ENCODE measurements at regions not wholly inside any gene's neighbourhood (a gene's known extent, or its start where the extent isn't known, plus 50 kb on each side); places are given as distances from the start of the nearest gene placed in this dataset.

- H3K4me3 ChIP-seq = no peak overlapping the region
- Mint-ChIP-seq H3K4me3 (no peak overlapping the region), H3K36me3 (ENCODE audit: low read depth) (no peaks in the 10 kb centered on the region), H3K4me1 (no peaks in the 10 kb centered on the region), H3K27me3 (ENCODE audit: insufficient read depth, low read depth, poor library complexity) (no peaks in the 10 kb centered on the region), H3K27ac (no peak overlapping the region), H3K9me3 (no peaks in the 10 kb centered on the region)
- DNase-seq (ENCODE audit: low spot score) = no peak
- no peak overlapping the region for H3K4me2 ChIP-seq
- no peaks in the 10 kb centered on the region for H3K9me2 ChIP-seq (ENCODE audit: insufficient read depth)
- H3K4me1 ChIP-seq (ENCODE audit: insufficient read depth) = no peaks in the 10 kb centered on the region
- no peak overlapping the region for H3K27ac ChIP-seq (ENCODE audit: low read depth)
- no peaks in the 10 kb centered on the region for H4K20me1 ChIP-seq (replicated peaks; ENCODE audit: insufficient read depth)
- no peaks in the 10 kb centered on the region for H3K79me2 ChIP-seq (replicated peaks; ENCODE audit: insufficient read depth)
- ATAC-seq = no peak
- TF ChIP-seq ZNF462 (CRISPR knock-in tag; IDR thresholded peaks at IDR 0.05) = no peak
- TF ChIP-seq EZH2phosphoT487 (IDR thresholded peaks at IDR 0.05; ENCODE audit: unreplicated experiment) = no peak
- TF ChIP-seq POLR2AphosphoS5 (IDR thresholded peaks at IDR 0.05; ENCODE audit: low read depth) = no peak
- TF ChIP-seq, protein P1, sequence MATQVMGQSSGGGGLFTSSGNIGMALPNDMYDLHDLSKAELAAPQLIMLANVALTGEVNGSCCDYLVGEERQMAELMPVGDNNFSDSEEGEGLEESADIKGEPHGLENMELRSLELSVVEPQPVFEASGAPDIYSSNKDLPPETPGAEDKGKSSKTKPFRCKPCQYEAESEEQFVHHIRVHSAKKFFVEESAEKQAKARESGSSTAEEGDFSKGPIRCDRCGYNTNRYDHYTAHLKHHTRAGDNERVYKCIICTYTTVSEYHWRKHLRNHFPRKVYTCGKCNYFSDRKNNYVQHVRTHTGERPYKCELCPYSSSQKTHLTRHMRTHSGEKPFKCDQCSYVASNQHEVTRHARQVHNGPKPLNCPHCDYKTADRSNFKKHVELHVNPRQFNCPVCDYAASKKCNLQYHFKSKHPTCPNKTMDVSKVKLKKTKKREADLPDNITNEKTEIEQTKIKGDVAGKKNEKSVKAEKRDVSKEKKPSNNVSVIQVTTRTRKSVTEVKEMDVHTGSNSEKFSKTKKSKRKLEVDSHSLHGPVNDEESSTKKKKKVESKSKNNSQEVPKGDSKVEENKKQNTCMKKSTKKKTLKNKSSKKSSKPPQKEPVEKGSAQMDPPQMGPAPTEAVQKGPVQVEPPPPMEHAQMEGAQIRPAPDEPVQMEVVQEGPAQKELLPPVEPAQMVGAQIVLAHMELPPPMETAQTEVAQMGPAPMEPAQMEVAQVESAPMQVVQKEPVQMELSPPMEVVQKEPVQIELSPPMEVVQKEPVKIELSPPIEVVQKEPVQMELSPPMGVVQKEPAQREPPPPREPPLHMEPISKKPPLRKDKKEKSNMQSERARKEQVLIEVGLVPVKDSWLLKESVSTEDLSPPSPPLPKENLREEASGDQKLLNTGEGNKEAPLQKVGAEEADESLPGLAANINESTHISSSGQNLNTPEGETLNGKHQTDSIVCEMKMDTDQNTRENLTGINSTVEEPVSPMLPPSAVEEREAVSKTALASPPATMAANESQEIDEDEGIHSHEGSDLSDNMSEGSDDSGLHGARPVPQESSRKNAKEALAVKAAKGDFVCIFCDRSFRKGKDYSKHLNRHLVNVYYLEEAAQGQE (IDR thresholded peaks at IDR 0.05; ENCODE audit: unreplicated experiment) = no peak
- no peak for TF ChIP-seq CTCF (conservative IDR thresholded peaks at IDR 0.05; ENCODE audit: low read depth in 2 of 2)
- no peak for TF ChIP-seq JUNB (IDR thresholded peaks at IDR 0.05; ENCODE audit: unreplicated experiment)
- TF ChIP-seq STAT1 (IDR thresholded peaks at IDR 0.05; ENCODE audit: unreplicated experiment) = no peak
- TF ChIP-seq EZH2 (IDR thresholded peaks at IDR 0.05; ENCODE audit: low read depth, unreplicated experiment) = no peak
- no peak for TF ChIP-seq ZNF331 (CRISPR knock-in tag; IDR thresholded peaks at IDR 0.05; ENCODE audit: low read depth)
- TF ChIP-seq NANOG (IDR thresholded peaks at IDR 0.05; ENCODE audit: borderline replicate concordance) = no peak
- TF ChIP-seq ZNF114 (CRISPR knock-in tag; IDR thresholded peaks at IDR 0.05) = no peak
- no peak for TF ChIP-seq ETS1 (IDR thresholded peaks at IDR 0.05)
- TF ChIP-seq CREB1 (CRISPR knock-in tag; IDR thresholded peaks at IDR 0.05; ENCODE audit: low read depth) = no peak
- H3F3A ChIP-seq (replicated peaks; ENCODE audit: low read depth) = no peaks in the 10 kb centered on the region
- no peak overlapping the region for H2AFZ ChIP-seq
- H3K36me3 ChIP-seq (ENCODE audit: insufficient read depth) = no peaks in the 10 kb centered on the region
- no peaks in the 10 kb centered on the region for H3K27me3 ChIP-seq (ENCODE audit: insufficient read depth)
These were observed 1231.9 kb downstream of the NLGN4Y start for GRCh38 chrY:15756266-15756665.
